ENCODE measurements at regions not wholly inside any gene's neighbourhood (a gene's known extent, or its start where the extent isn't known, plus 50 kb on each side); places are given as distances from the start of the nearest gene placed in this dataset.

GRCh38 chr5:68387074-68387796 lies 171.7 kb downstream of the PIK3R1 start:
- Histone ChIP-seq H3K36me3 (ENCODE audit: control insufficient read depth in 1 of 2, insufficient read depth in 2 of 2, low read length in 2 of 2) (no peaks in the 10 kb centered on the region), H3K27ac (ENCODE audit: low read depth, low read length) (no peak overlapping the region), H3K4me1 (ENCODE audit: control insufficient read depth in 1 of 2, insufficient read depth in 2 of 2, low read length in 2 of 2) (peaks cover 6 to 14% of the 10 kb centered on the region in 2 donors), H3K9me3 (ENCODE audit: control insufficient read depth in 1 of 2, low read length in 2 of 2) (no peaks in the 10 kb centered on the region), H3K4me3 (ENCODE audit: low read depth in 1 of 2, low read length in 2 of 2) (no peak overlapping the region), H3K27me3 (ENCODE audit: control insufficient read depth in 1 of 2, insufficient read depth in 2 of 2, low read length in 2 of 2) (no peaks in the 10 kb centered on the region), H3K9ac (ENCODE audit: low read depth in 1 of 2, low read length in 2 of 2) (no peak overlapping the region)

- Histone ChIP-seq H3K27ac (ENCODE audit: low read depth, low read length) (no peak overlapping the region), H3K4me1 (ENCODE audit: control insufficient read depth in 1 of 2, insufficient read depth in 2 of 2, low read length in 2 of 2) (peaks cover 0 to 5% of the 10 kb centered on the region in 2 donors), H3K36me3 (ENCODE audit: control insufficient read depth in 1 of 2, insufficient read depth in 2 of 2, low read length in 2 of 2) (no peaks in the 10 kb centered on the region), H3K9ac (ENCODE audit: low read depth in 1 of 2, low read length in 2 of 2) (no peak overlapping the region), H3K4me3 (ENCODE audit: low read depth in 1 of 2, low read length in 2 of 2) (no peak overlapping the region), H3K27me3 (ENCODE audit: control insufficient read depth in 1 of 2, insufficient read depth in 2 of 2, low read length in 2 of 2) (no peaks in the 10 kb centered on the region), H3K9me3 (ENCODE audit: control insufficient read depth in 1 of 2, low read length in 2 of 2) (no peaks in the 10 kb centered on the region)
Observed at GRCh38 chr5:68389618-68390017, 174.1 kb downstream of the PIK3R1 start.

- Histone ChIP-seq H3K4me1 (ENCODE audit: control insufficient read depth in 1 of 2, insufficient read depth in 2 of 2, low read length in 2 of 2) (peaks cover 14 to 17% of the 10 kb centered on the region in 2 donors), H3K36me3 (ENCODE audit: control insufficient read depth in 1 of 2, insufficient read depth in 2 of 2, low read length in 2 of 2) (no peaks in the 10 kb centered on the region), H3K27me3 (ENCODE audit: control insufficient read depth in 1 of 2, insufficient read depth in 2 of 2, low read length in 2 of 2) (no peaks in the 10 kb centered on the region), H3K9me3 (ENCODE audit: control insufficient read depth in 1 of 2, low read length in 2 of 2) (no peaks in the 10 kb centered on the region), H3K9ac (ENCODE audit: low read depth in 1 of 2, low read length in 2 of 2) (no peak overlapping the region), H3K4me3 (ENCODE audit: low read depth in 1 of 2, low read length in 2 of 2) (no peak overlapping the region), H3K27ac (ENCODE audit: low read depth, low read length) (no peak overlapping the region)
Observed at GRCh38 chr5:68392617-68393016, 177.1 kb downstream of the PIK3R1 start.

- Histone ChIP-seq H3K36me3 (ENCODE audit: control insufficient read depth in 1 of 2, insufficient read depth in 2 of 2, low read length in 2 of 2) (no peaks in the 10 kb centered on the region), H3K4me1 (ENCODE audit: control insufficient read depth in 1 of 2, insufficient read depth in 2 of 2, low read length in 2 of 2) (peaks cover 14 to 17% of the 10 kb centered on the region in 2 donors), H3K27ac (ENCODE audit: low read depth, low read length) (no peak overlapping the region), H3K27me3 (ENCODE audit: control insufficient read depth in 1 of 2, insufficient read depth in 2 of 2, low read length in 2 of 2) (no peaks in the 10 kb centered on the region), H3K4me3 (ENCODE audit: low read depth in 1 of 2, low read length in 2 of 2) (no peak overlapping the region), H3K9ac (ENCODE audit: low read depth in 1 of 2, low read length in 2 of 2) (no peak overlapping the region), H3K9me3 (ENCODE audit: control insufficient read depth in 1 of 2, low read length in 2 of 2) (no peaks in the 10 kb centered on the region)
Observed at GRCh38 chr5:68395302-68395701, 179.7 kb downstream of the PIK3R1 start.

GRCh38 chr5:68395926-68396511 lies 180.5 kb downstream of the PIK3R1 start:
- H3K27ac ChIP-seq (ENCODE audit: low read depth, low read length), result peak overlapping the region; percentile 13

GRCh38 chr5:68396722-68397121 lies 181.2 kb downstream of the PIK3R1 start:
- H3K9me3 ChIP-seq (ENCODE audit: control insufficient read depth in 1 of 2, low read length in 2 of 2), result no peaks in the 10 kb centered on the region
- H3K27me3 ChIP-seq (ENCODE audit: control insufficient read depth in 1 of 2, insufficient read depth in 2 of 2, low read length in 2 of 2), result no peaks in the 10 kb centered on the region
- H3K4me1 ChIP-seq (ENCODE audit: control insufficient read depth in 1 of 2, insufficient read depth in 2 of 2, low read length in 2 of 2), result peaks cover 14 to 17% of the 10 kb centered on the region in 2 donors
- H3K9ac ChIP-seq (ENCODE audit: low read depth in 1 of 2, low read length in 2 of 2), result no peak overlapping the region
- no peak overlapping the region for H3K27ac ChIP-seq (ENCODE audit: low read depth, low read length)
- H3K36me3 ChIP-seq (ENCODE audit: control insufficient read depth in 1 of 2, insufficient read depth in 2 of 2, low read length in 2 of 2), result no peaks in the 10 kb centered on the region
- peak overlapping the region in 1 of 2 donors; percentile 7 for H3K4me3 ChIP-seq (ENCODE audit: low read depth in 1 of 2, low read length in 2 of 2)

More at GRCh38 chr5:68395926-68396511, 180.5 kb downstream of the PIK3R1 start:
- no peak overlapping the region for H3K4me3 ChIP-seq (ENCODE audit: low read depth in 1 of 2, low read length in 2 of 2)
- H3K4me1 ChIP-seq (ENCODE audit: control insufficient read depth in 1 of 2, insufficient read depth in 2 of 2, low read length in 2 of 2), result peaks cover 14 to 17% of the 10 kb centered on the region in 2 donors
- H3K27me3 ChIP-seq (ENCODE audit: control insufficient read depth in 1 of 2, insufficient read depth in 2 of 2, low read length in 2 of 2), result no peaks in the 10 kb centered on the region
- H3K9me3 ChIP-seq (ENCODE audit: control insufficient read depth in 1 of 2, low read length in 2 of 2), result no peaks in the 10 kb centered on the region
- no peak overlapping the region for H3K9ac ChIP-seq (ENCODE audit: low read depth in 1 of 2, low read length in 2 of 2)
- no peaks in the 10 kb centered on the region for H3K36me3 ChIP-seq (ENCODE audit: control insufficient read depth in 1 of 2, insufficient read depth in 2 of 2, low read length in 2 of 2)

GRCh38 chr5:68398146-68398812 lies 182.7 kb downstream of the PIK3R1 start:
- Histone ChIP-seq H3K36me3 (ENCODE audit: control insufficient read depth in 1 of 2, insufficient read depth in 2 of 2, low read length in 2 of 2) (no peaks in the 10 kb centered on the region), H3K9ac (ENCODE audit: low read depth in 1 of 2, low read length in 2 of 2) (no peak overlapping the region), H3K4me1 (ENCODE audit: control insufficient read depth in 1 of 2, insufficient read depth in 2 of 2, low read length in 2 of 2) (peaks cover 14 to 17% of the 10 kb centered on the region in 2 donors), H3K9me3 (ENCODE audit: control insufficient read depth in 1 of 2, low read length in 2 of 2) (no peaks in the 10 kb centered on the region), H3K27me3 (ENCODE audit: control insufficient read depth in 1 of 2, insufficient read depth in 2 of 2, low read length in 2 of 2) (no peaks in the 10 kb centered on the region), H3K4me3 (ENCODE audit: low read depth in 1 of 2, low read length in 2 of 2) (no peak overlapping the region), H3K27ac (ENCODE audit: low read depth, low read length) (no peak overlapping the region)

GRCh38 chr5:68403301-68403700 lies 187.7 kb downstream of the PIK3R1 start:
- Histone ChIP-seq H3K36me3 (ENCODE audit: control insufficient read depth in 1 of 2, insufficient read depth in 2 of 2, low read length in 2 of 2) (no peaks in the 10 kb centered on the region), H3K9ac (ENCODE audit: low read depth in 1 of 2, low read length in 2 of 2) (no peak overlapping the region), H3K27ac (ENCODE audit: low read depth, low read length) (no peak overlapping the region), H3K4me3 (ENCODE audit: low read depth in 1 of 2, low read length in 2 of 2) (no peak overlapping the region), H3K27me3 (ENCODE audit: control insufficient read depth in 1 of 2, insufficient read depth in 2 of 2, low read length in 2 of 2) (no peaks in the 10 kb centered on the region), H3K4me1 (ENCODE audit: control insufficient read depth in 1 of 2, insufficient read depth in 2 of 2, low read length in 2 of 2) (peaks cover 11 to 18% of the 10 kb centered on the region in 2 donors), H3K9me3 (ENCODE audit: control insufficient read depth in 1 of 2, low read length in 2 of 2) (no peaks in the 10 kb centered on the region)

- Histone ChIP-seq H3K36me3 (ENCODE audit: control insufficient read depth in 1 of 2, insufficient read depth in 2 of 2, low read length in 2 of 2) (no peaks in the 10 kb centered on the region), H3K27ac (ENCODE audit: low read depth, low read length) (no peak overlapping the region), H3K4me3 (ENCODE audit: low read depth in 1 of 2, low read length in 2 of 2) (no peak overlapping the region), H3K4me1 (ENCODE audit: control insufficient read depth in 1 of 2, insufficient read depth in 2 of 2, low read length in 2 of 2) (peaks cover 11 to 18% of the 10 kb centered on the region in 2 donors), H3K27me3 (ENCODE audit: control insufficient read depth in 1 of 2, insufficient read depth in 2 of 2, low read length in 2 of 2) (no peaks in the 10 kb centered on the region), H3K9ac (ENCODE audit: low read depth in 1 of 2, low read length in 2 of 2) (no peak overlapping the region), H3K9me3 (ENCODE audit: control insufficient read depth in 1 of 2, low read length in 2 of 2) (no peaks in the 10 kb centered on the region)
Observed at GRCh38 chr5:68404246-68404645, 188.7 kb downstream of the PIK3R1 start.

- Histone ChIP-seq H3K9ac (ENCODE audit: low read depth in 1 of 2, low read length in 2 of 2) (no peak overlapping the region), H3K27ac (ENCODE audit: low read depth, low read length) (no peak overlapping the region), H3K36me3 (ENCODE audit: control insufficient read depth in 1 of 2, insufficient read depth in 2 of 2, low read length in 2 of 2) (no peaks in the 10 kb centered on the region), H3K4me3 (ENCODE audit: low read depth in 1 of 2, low read length in 2 of 2) (no peak overlapping the region), H3K4me1 (ENCODE audit: control insufficient read depth in 1 of 2, insufficient read depth in 2 of 2, low read length in 2 of 2) (peaks cover 11 to 18% of the 10 kb centered on the region in 2 donors), H3K9me3 (ENCODE audit: control insufficient read depth in 1 of 2, low read length in 2 of 2) (no peaks in the 10 kb centered on the region), H3K27me3 (ENCODE audit: control insufficient read depth in 1 of 2, insufficient read depth in 2 of 2, low read length in 2 of 2) (no peaks in the 10 kb centered on the region)
Observed at GRCh38 chr5:68405026-68405684, 189.6 kb downstream of the PIK3R1 start.

Data from duodenal mucosa (tissue), 2 donors.